PC-9 (cell line): ENCODE measurements at regions not wholly inside any gene's neighbourhood (a gene's known extent, or its start where the extent isn't known, plus 50 kb on each side); places are given as distances from the start of the nearest gene placed in this dataset.

Experiments
- BruUV-seq: library from RNA; stranded (reverse); fragments of 400-500 nt; replicated peaks from 2 replicates; lab custom pipeline; 2021; lab: Mats Ljungman, UMichigan
- CTCF ChIA-PET: fragments of 300-600 bp; sonication (Branson Sonifier 250); formaldehyde crosslinking; loops from one replicate; lab custom pipeline; 2022; ENCODE audit warnings: antibody characterized with exemption; lab: Charles Lee
- POLR2A ChIA-PET: fragments of 300-600 bp; sonication (Branson Sonifier 250); formaldehyde crosslinking; loops from one replicate; lab custom pipeline; 2022; ENCODE audit warnings: antibody characterized with exemption; ENCODE audit not compliant: unreplicated experiment; lab: Charles Lee
- DNase-seq, 2 experiments: peaks; one replicate each; pipeline versions ENCODE4 v3.0.0 to v3.0.0-alpha.2; 2015 to 2022; ENCODE audit warnings: mixed read lengths in 1 of 2
- H2AFZ ChIP-seq: fragments of 200-600 bp; sonication (generic); 2 replicates; pipeline ENCODE4 v1.8.1; 2017; ENCODE audit warnings: antibody characterized with exemption
- H3F3A ChIP-seq: fragments of 200-600 bp; sonication (generic); 2 replicates; pipeline ENCODE4 v1.8.1; 2017; ENCODE audit warnings: antibody characterized with exemption, mild to moderate bottlenecking, low read depth; ENCODE audit not compliant: insufficient read depth
- H3K27ac ChIP-seq: fragments of 200-600 bp; sonication (generic); 2 replicates; pipeline ENCODE4 v1.6.1; 2016; ENCODE audit warnings: mixed run types
- H3K27me3 ChIP-seq: fragments of 200-600 bp; sonication (generic); 2 replicates; pipeline ENCODE4 v1.6.1; 2016; ENCODE audit warnings: low read depth, mixed run types; ENCODE audit not compliant: insufficient read depth
- H3K36me3 ChIP-seq: fragments of 200-600 bp; sonication (generic); 2 replicates; pipeline ENCODE4 v1.6.1; 2016; ENCODE audit warnings: low read depth, mixed run types
- H3K4me1 ChIP-seq: fragments of 200-600 bp; sonication (generic); replicated peaks from 2 replicates; pipeline ENCODE4 v1.6.1; 2016; ENCODE audit warnings: mixed run types; ENCODE audit not compliant: insufficient read depth
- H3K4me2 ChIP-seq: fragments of 200-600 bp; sonication (generic); 2 replicates; pipeline ENCODE4 v1.6.1; 2017; ENCODE audit warnings: mixed run types
- H3K4me3 ChIP-seq: fragments of 200-600 bp; sonication (generic); 2 replicates; pipeline ENCODE4 v1.6.1; 2016; ENCODE audit warnings: mixed run types
- H3K79me2 ChIP-seq: fragments of 200-600 bp; sonication (generic); 2 replicates; pipeline ENCODE4 v1.6.1; 2017; ENCODE audit warnings: low read depth, mixed run types
- H3K9me2 ChIP-seq: fragments of 200-600 bp; sonication (generic); 2 replicates; pipeline ENCODE4 v1.8.1; 2017; ENCODE audit warnings: mild to moderate bottlenecking; ENCODE audit not compliant: insufficient read depth
- H3K9me3 ChIP-seq: fragments of 200-600 bp; sonication (generic); 2 replicates; pipeline ENCODE4 v1.8.1; 2016; ENCODE audit warnings: low read depth; ENCODE audit not compliant: insufficient read depth
- H4K20me1 ChIP-seq: fragments of 200-600 bp; sonication (generic); 2 replicates; pipeline ENCODE4 v1.8.1; 2017; ENCODE audit not compliant: insufficient read depth
- EZH2 ChIP-seq: fragments of 200-600 bp; sonication (generic); IDR thresholded peaks from 2 replicates; pipeline ENCODE4 v1.8.0; 2017; ENCODE audit warnings: antibody characterized with exemption, low read depth
- intact Hi-C: fragments of 100-400 bp; cut with micrococcal nuclease; formaldehyde crosslinking; loops from one replicate; pipeline ENCODE4 v1.10.0; 2022; ENCODE audit not compliant: unreplicated experiment
- TF ChIP-seq, protein P1 (sequence below): fragments of 200-600 bp; sonication (generic); conservative IDR thresholded peaks from 2 replicates; pipeline ENCODE4 v1.6.1; 2017; ENCODE audit warnings: mixed run types, antibody characterized with exemption, mild to moderate bottlenecking, moderate library complexity

DNA sequence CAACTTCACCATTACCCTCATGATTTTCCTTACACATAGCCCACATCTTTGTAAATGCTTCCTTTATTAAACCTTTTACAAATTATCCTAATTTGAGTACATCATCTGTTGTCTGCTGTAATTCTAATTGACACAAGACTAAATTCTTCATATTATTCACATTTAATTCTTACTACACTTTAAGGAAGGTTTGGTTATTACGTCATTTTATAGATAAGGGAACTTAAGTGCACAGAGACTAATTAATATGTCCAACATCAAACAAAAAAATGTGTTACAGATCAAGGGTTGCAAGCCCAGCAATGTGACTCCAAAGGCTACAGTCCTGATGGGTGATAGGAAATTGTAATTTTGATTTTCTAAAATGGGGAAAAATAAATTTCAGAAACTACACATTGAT lies 289.1 kb upstream of the ZNF385D start:
- BruUV-seq: no TSS peak
- no peaks in the 10 kb centered on the region for H3K79me2 ChIP-seq
- H3K4me2 ChIP-seq: no peak overlapping the region
- peaks cover 4% of the 10 kb centered on the region; the same call in 1 of the 2 replicates for H3K9me3 ChIP-seq
- intact Hi-C loops: no loop called here
- H3K4me3 ChIP-seq: no peak overlapping the region
- H3K27ac ChIP-seq: no peak overlapping the region
- no peaks in the 10 kb centered on the region for H3F3A ChIP-seq
- H3K9me2 ChIP-seq: no peaks in the 10 kb centered on the region
- POLR2A ChIA-PET: no interaction called here
- H3K4me1 ChIP-seq: no peaks in the 10 kb centered on the region
- no peak for DNase-seq
- H2AFZ ChIP-seq: no peak overlapping the region
- CTCF ChIA-PET: no interaction called here
- no peaks in the 10 kb centered on the region for H4K20me1 ChIP-seq
- TF ChIP-seq, protein P1, sequence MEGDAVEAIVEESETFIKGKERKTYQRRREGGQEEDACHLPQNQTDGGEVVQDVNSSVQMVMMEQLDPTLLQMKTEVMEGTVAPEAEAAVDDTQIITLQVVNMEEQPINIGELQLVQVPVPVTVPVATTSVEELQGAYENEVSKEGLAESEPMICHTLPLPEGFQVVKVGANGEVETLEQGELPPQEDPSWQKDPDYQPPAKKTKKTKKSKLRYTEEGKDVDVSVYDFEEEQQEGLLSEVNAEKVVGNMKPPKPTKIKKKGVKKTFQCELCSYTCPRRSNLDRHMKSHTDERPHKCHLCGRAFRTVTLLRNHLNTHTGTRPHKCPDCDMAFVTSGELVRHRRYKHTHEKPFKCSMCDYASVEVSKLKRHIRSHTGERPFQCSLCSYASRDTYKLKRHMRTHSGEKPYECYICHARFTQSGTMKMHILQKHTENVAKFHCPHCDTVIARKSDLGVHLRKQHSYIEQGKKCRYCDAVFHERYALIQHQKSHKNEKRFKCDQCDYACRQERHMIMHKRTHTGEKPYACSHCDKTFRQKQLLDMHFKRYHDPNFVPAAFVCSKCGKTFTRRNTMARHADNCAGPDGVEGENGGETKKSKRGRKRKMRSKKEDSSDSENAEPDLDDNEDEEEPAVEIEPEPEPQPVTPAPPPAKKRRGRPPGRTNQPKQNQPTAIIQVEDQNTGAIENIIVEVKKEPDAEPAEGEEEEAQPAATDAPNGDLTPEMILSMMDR: no peak
- no peak for TF ChIP-seq EZH2
- H3K36me3 ChIP-seq: no peaks in the 10 kb centered on the region
- H3K27me3 ChIP-seq: no peaks in the 10 kb centered on the region

DNA sequence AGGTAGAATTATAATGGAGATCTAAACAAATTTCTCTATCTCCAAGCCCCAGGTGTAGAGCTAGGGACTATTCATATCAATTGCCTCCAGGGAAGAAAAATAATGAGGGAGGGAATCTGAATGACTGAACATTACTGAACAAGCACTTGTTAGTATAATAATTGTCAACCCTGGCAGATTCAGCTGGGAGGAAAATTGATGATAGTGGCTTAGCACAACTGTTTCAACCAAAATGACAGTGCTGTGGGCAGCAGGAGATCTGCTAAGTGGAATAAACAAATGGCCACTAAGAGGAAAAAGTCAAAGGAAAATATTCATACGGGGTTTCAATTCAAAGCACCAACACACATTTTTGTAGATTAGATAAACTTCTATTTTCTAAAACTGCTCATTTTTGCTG lies 294.9 kb upstream of the ZNF385D start:
- TF ChIP-seq EZH2: no peak
- TF ChIP-seq, protein P1: no peak
- no peaks in the 10 kb centered on the region for H3K27me3 ChIP-seq
- POLR2A ChIA-PET: no interaction called here

DNA sequence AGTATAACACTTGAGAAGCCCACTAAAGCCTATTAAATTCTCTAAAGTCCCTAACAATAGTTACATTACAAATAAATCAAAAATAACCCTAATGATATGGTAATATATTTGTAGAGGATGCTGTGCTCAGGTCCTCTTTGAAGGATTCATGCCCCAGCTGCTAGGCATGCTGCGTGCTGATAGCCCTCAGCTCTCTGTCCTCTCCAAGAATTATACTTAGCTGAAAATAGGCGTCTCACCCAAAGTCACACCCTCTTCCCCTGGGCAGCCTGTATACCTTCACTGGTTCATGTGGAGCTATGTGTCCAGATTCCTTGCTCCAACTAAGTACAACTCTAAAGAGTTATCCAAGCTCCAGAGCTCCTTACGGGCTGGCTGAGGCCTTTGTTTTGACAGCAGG lies 312.5 kb upstream of the ZNF385D start:
- Histone ChIP-seq H3K79me2 (no peaks in the 10 kb centered on the region), H3K9me2 (no peaks in the 10 kb centered on the region; the same call in 1 of the 2 replicates), H3K27me3 (no peaks in the 10 kb centered on the region), H3K27ac (no peak overlapping the region), H3F3A (no peaks in the 10 kb centered on the region), H3K4me2 (no peak overlapping the region), H2AFZ (no peak overlapping the region), H3K9me3 (no peaks in the 10 kb centered on the region), H3K4me1 (no peaks in the 10 kb centered on the region), H3K4me3 (no peak overlapping the region), H3K36me3 (no peaks in the 10 kb centered on the region), H4K20me1 (no peaks in the 10 kb centered on the region)
- intact Hi-C loops: no loop called here
- CTCF ChIA-PET: no interaction called here
- BruUV-seq: no TSS peak
- POLR2A ChIA-PET: no interaction called here
- no peak for DNase-seq
- TF ChIP-seq, protein P1: no peak
- no peak for TF ChIP-seq EZH2

More for the DNA sequence above, 294.9 kb upstream of the ZNF385D start:
- DNase-seq: no peak
- no peaks in the 10 kb centered on the region for H3K36me3 ChIP-seq
- intact Hi-C loops: no loop called here
- H2AFZ ChIP-seq: no peak overlapping the region
- H3K4me3 ChIP-seq: no peak overlapping the region
- CTCF ChIA-PET: no interaction called here
- H4K20me1 ChIP-seq: no peaks in the 10 kb centered on the region
- no TSS peak for BruUV-seq
- H3K4me1 ChIP-seq: no peaks in the 10 kb centered on the region
- H3K9me3 ChIP-seq: no peaks in the 10 kb centered on the region
- no peak overlapping the region for H3K27ac ChIP-seq
- no peaks in the 10 kb centered on the region for H3F3A ChIP-seq
- no peaks in the 10 kb centered on the region for H3K9me2 ChIP-seq
- no peak overlapping the region for H3K4me2 ChIP-seq
- no peaks in the 10 kb centered on the region for H3K79me2 ChIP-seq
